HG03378 (cell line): ENCODE measurements at regions not wholly inside any gene's neighbourhood (a gene's known extent, or its start where the extent isn't known, plus 50 kb on each side); places are given as distances from the start of the nearest gene placed in this dataset.

Source experiments
- ATAC-seq: cut with Tn5 transposase; IDR thresholded peaks from one replicate; pipeline ENCODE4 v1.9.1; 2021; ENCODE audit warnings: mild to moderate bottlenecking, moderate library complexity; ENCODE audit not compliant: unreplicated experiment

- ATAC-seq, result no peak
These were observed 1312.6 kb downstream of the PCDH18 start for GRCh38 chr4:136219592-136220125.

GRCh38 chr4:136203199-136203598 lies 1329.1 kb downstream of the PCDH18 start:
- no peak for ATAC-seq

GRCh38 chr4:136198358-136198757 lies 1333.9 kb downstream of the PCDH18 start:
- ATAC-seq, result no peak

GRCh38 chr4:136194962-136195361 lies 1337.3 kb downstream of the PCDH18 start:
- no peak for ATAC-seq

- ATAC-seq, result no peak
These were observed 1345.6 kb downstream of the PCDH18 start for GRCh38 chr4:136186650-136187049.

- no peak for ATAC-seq
These were observed 1348.8 kb downstream of the PCDH18 start for GRCh38 chr4:136183513-136183912.

GRCh38 chr4:136156947-136157346 lies 1375.3 kb downstream of the PCDH18 start:
- no peak for ATAC-seq

- no peak for ATAC-seq
These were observed 1382.2 kb downstream of the PCDH18 start for GRCh38 chr4:136150046-136150445.

- no peak for ATAC-seq
These were observed 1395.7 kb downstream of the PCDH18 start for GRCh38 chr4:136136601-136137000.

GRCh38 chr4:136124251-136124745 lies 1408.0 kb downstream of the PCDH18 start:
- ATAC-seq, result no peak

GRCh38 chr4:136121426-136121825 lies 1410.9 kb downstream of the PCDH18 start:
- ATAC-seq, result no peak

- ATAC-seq, result no peak
These were observed 1418.4 kb downstream of the PCDH18 start for GRCh38 chr4:136113921-136114320.

GRCh38 chr4:136112116-136112515 lies 1420.2 kb downstream of the PCDH18 start:
- ATAC-seq, result no peak

GRCh38 chr4:136106753-136107152 lies 1425.5 kb downstream of the PCDH18 start:
- no peak for ATAC-seq

GRCh38 chr4:136103616-136104015 lies 1428.7 kb downstream of the PCDH18 start:
- no peak for ATAC-seq

GRCh38 chr4:136097676-136098075 lies 1434.6 kb downstream of the PCDH18 start:
- no peak for ATAC-seq

- ATAC-seq, result no peak
These were observed 1444.0 kb downstream of the PCDH18 start for GRCh38 chr4:136088211-136088867.

- no peak for ATAC-seq
These were observed 1453.3 kb downstream of the PCDH18 start for GRCh38 chr4:136078976-136079375.

- no peak for ATAC-seq
These were observed 1475.5 kb downstream of the PCDH18 start for GRCh38 chr4:136056748-136057147.

GRCh38 chr4:136055360-136055759 lies 1476.9 kb downstream of the PCDH18 start:
- no peak for ATAC-seq

GRCh38 chr4:136036744-136037143 lies 1495.5 kb downstream of the PCDH18 start:
- ATAC-seq, result no peak

GRCh38 chr4:136032391-136032790 lies 1499.9 kb downstream of the PCDH18 start:
- ATAC-seq, result no peak

- no peak for ATAC-seq
These were observed 1506.8 kb downstream of the PCDH18 start for GRCh38 chr4:136025540-136025939.
